NCI-H146 treated with DMSO at 0.1 percent for 48 hours (cell line): ENCODE measurements at regions not wholly inside any gene's neighbourhood (a gene's known extent, or its start where the extent isn't known, plus 50 kb on each side); places are given as distances from the start of the nearest gene placed in this dataset.

Source experiments
- DNase-seq: peaks from one replicate; lab custom pipeline; 2025; ENCODE audit not compliant: unreplicated experiment; lab: John Stamatoyannopoulos, UW

GRCh38 chr9:113781381-113781780, 94.7 kb upstream of the ZNF618 start:
- DNase-seq: no peak

- no peak for DNase-seq
Measured at GRCh38 chr9:113781896-113782295, 94.2 kb upstream of the ZNF618 start.

- no peak for DNase-seq
Measured at GRCh38 chr9:113783475-113783874, 92.6 kb upstream of the ZNF618 start.

- no peak for DNase-seq
Measured at GRCh38 chr9:113785334-113785733, 90.8 kb upstream of the ZNF618 start.

- no peak for DNase-seq
Measured at GRCh38 chr9:113786071-113786470, 90.0 kb upstream of the ZNF618 start.

- DNase-seq: no peak
Measured at GRCh38 chr9:113787871-113788270, 88.2 kb upstream of the ZNF618 start.

- DNase-seq: no peak
Measured at GRCh38 chr9:113788616-113789330, 87.3 kb upstream of the ZNF618 start.

- no peak for DNase-seq
Measured at GRCh38 chr9:113790093-113790492, 86.0 kb upstream of the ZNF618 start.

- no peak for DNase-seq
Measured at GRCh38 chr9:113793558-113793957, 82.6 kb upstream of the ZNF618 start.

GRCh38 chr9:113794721-113795120, 81.4 kb upstream of the ZNF618 start:
- DNase-seq: no peak

GRCh38 chr9:113795811-113796392, 80.2 kb upstream of the ZNF618 start:
- no peak for DNase-seq

GRCh38 chr9:113796646-113797426, 79.3 kb upstream of the ZNF618 start:
- DNase-seq: no peak

GRCh38 chr9:113798062-113799030, 77.8 kb upstream of the ZNF618 start:
- no peak for DNase-seq

GRCh38 chr9:113800276-113800675, 75.8 kb upstream of the ZNF618 start:
- no peak for DNase-seq

GRCh38 chr9:113803811-113804589, 72.1 kb upstream of the ZNF618 start:
- no peak for DNase-seq

- DNase-seq: no peak
Measured at GRCh38 chr9:113805486-113806132, 70.5 kb upstream of the ZNF618 start.

- DNase-seq: no peak
Measured at GRCh38 chr9:113807173-113808061, 68.7 kb upstream of the ZNF618 start.
